IMR-90 (cell line): ENCODE measurements at regions not wholly inside any gene's neighbourhood (a gene's known extent, or its start where the extent isn't known, plus 50 kb on each side); places are given as distances from the start of the nearest gene placed in this dataset.

Experiments
- ATAC-seq: fragments of 200-7000 bp; cut with Tn5 transposase; 2 replicates; pipeline ENCODE4 v1.9.1; 2020; ENCODE audit warnings: low read depth, mild to moderate bottlenecking, moderate library complexity
- BruUV-seq: library from RNA; stranded (reverse); fragments of 400-500 nt; replicated peaks from 2 replicates; lab custom pipeline; 2021; lab: Mats Ljungman, UMichigan
- CTCF ChIA-PET: fragments of 300-600 bp; formaldehyde crosslinking; extraction: SDS; loops from one replicate; lab custom pipeline; 2021; ENCODE audit warnings: antibody characterized with exemption; lab: Yijun Ruan, JAX
- POLR2A ChIA-PET: fragments of 300-600 bp; sonication (Branson Sonifier 250); formaldehyde crosslinking; loops from one replicate; lab custom pipeline; 2022; ENCODE audit warnings: antibody characterized with exemption; ENCODE audit not compliant: unreplicated experiment; lab: Charles Lee
- DNase-seq: peaks from one replicate; pipeline ENCODE4 v3.0.0; 2013
- H2AFZ ChIP-seq: replicated peaks from 2 replicates; pipeline ENCODE3; 2013; ENCODE audit warnings: low read length, mild to moderate bottlenecking; ENCODE audit not compliant: poor library complexity
- H2AK5ac ChIP-seq: 2 replicates; pipeline ENCODE4 v1.6.1; 2013; ENCODE audit warnings: low read depth, low read length, inconsistent platforms
- H2AK9ac ChIP-seq: replicated peaks from 2 replicates; pipeline ENCODE3; 2013; ENCODE audit warnings: mild to moderate bottlenecking, low read depth, low read length, moderate library complexity; ENCODE audit not compliant: poor library complexity
- H2BK120ac ChIP-seq: 2 replicates; pipeline ENCODE4 v1.6.1; 2013; ENCODE audit warnings: low read depth, low read length, inconsistent platforms
- H2BK15ac ChIP-seq: 3 replicates; pipeline ENCODE4 v1.6.1; 2013; ENCODE audit warnings: low read depth, low read length, inconsistent platforms
- H2BK20ac ChIP-seq: 2 replicates; pipeline ENCODE4 v1.6.1; 2013; ENCODE audit warnings: low read depth, mild to moderate bottlenecking, inconsistent platforms, low read length, moderate library complexity
- H2BK5ac ChIP-seq: 2 replicates; pipeline ENCODE4 v1.6.1; 2013; ENCODE audit warnings: mild to moderate bottlenecking, low read depth, low read length, inconsistent platforms; ENCODE audit not compliant: poor library complexity, severe bottlenecking
- H3K14ac ChIP-seq: replicated peaks from 2 replicates; pipeline ENCODE4 v1.6.1; 2013; ENCODE audit warnings: low read depth, low read length, inconsistent platforms
- H3K18ac ChIP-seq: 2 replicates; pipeline ENCODE4 v1.6.1; 2013; ENCODE audit warnings: low read depth, low read length, control low read depth
- H3K23ac ChIP-seq: 2 replicates; pipeline ENCODE4 v1.6.1; 2013; ENCODE audit warnings: low read depth, low read length, inconsistent platforms
- H3K27ac ChIP-seq: 2 replicates; pipeline ENCODE4 v1.5.1; 2013; ENCODE audit warnings: mild to moderate bottlenecking, control low read depth, low read length; ENCODE audit not compliant: insufficient read depth
- H3K27me3 ChIP-seq: 2 replicates; pipeline ENCODE4 v1.6.1; 2013; ENCODE audit warnings: low read length; ENCODE audit not compliant: control insufficient read depth, insufficient read depth
- H3K36me3 ChIP-seq: 2 replicates; pipeline ENCODE4 v1.6.1; 2013; ENCODE audit warnings: low read length, mixed read lengths; ENCODE audit not compliant: control insufficient read depth, insufficient read depth
- H3K4ac ChIP-seq: 2 replicates; pipeline ENCODE4 v1.6.1; 2013; ENCODE audit warnings: low read depth, low read length, inconsistent platforms
- H3K4me1 ChIP-seq: 2 replicates; pipeline ENCODE4 v1.6.1; 2013; ENCODE audit warnings: low read length, mixed read lengths; ENCODE audit not compliant: control insufficient read depth, insufficient read depth
- H3K4me2 ChIP-seq: 2 replicates; pipeline ENCODE4 v1.6.1; 2013; ENCODE audit warnings: low read depth, mild to moderate bottlenecking, control low read depth, low read length, moderate library complexity
- H3K4me3 ChIP-seq: 2 replicates; pipeline ENCODE4 v1.5.1; 2013; ENCODE audit warnings: low read depth, mild to moderate bottlenecking, control low read depth, low read length, moderate library complexity; ENCODE audit not compliant: insufficient read depth
- H3K56ac ChIP-seq: 2 replicates; pipeline ENCODE4 v1.6.1; 2013; ENCODE audit warnings: low read length, inconsistent platforms; ENCODE audit not compliant: insufficient read depth; ENCODE audit errors: extremely low read depth
- H3K79me1 ChIP-seq, 2 experiments: 2 replicates each; pipeline ENCODE4 v1.6.1; 2013; ENCODE audit warnings: low read length in 2 of 2, inconsistent platforms in 1 of 2, low read depth in 1 of 2
- H3K9ac ChIP-seq: 2 replicates; pipeline ENCODE4 v1.6.1; 2013; ENCODE audit warnings: low read depth, low read length, control low read depth
- H3K9me1 ChIP-seq: 2 replicates; pipeline ENCODE4 v1.6.1; 2013; ENCODE audit warnings: low read length, inconsistent platforms; ENCODE audit not compliant: insufficient read depth
- H3K9me3 ChIP-seq: 2 replicates; pipeline ENCODE4 v1.6.1; 2013; ENCODE audit warnings: low read length; ENCODE audit not compliant: control insufficient read depth, insufficient read depth
- H4K20me1 ChIP-seq: 2 replicates; pipeline ENCODE4 v1.6.1; 2013; ENCODE audit warnings: low read length, inconsistent platforms; ENCODE audit not compliant: insufficient read depth
- H4K5ac ChIP-seq: 2 replicates; pipeline ENCODE4 v1.6.1; 2013; ENCODE audit warnings: mild to moderate bottlenecking, low read depth, low read length, control low read depth
- H4K8ac ChIP-seq, 2 experiments: 2 replicates each; pipeline ENCODE4 v1.6.1; 2013; ENCODE audit warnings: low read depth in 2 of 2, low read length in 2 of 2, control low read depth in 1 of 2, inconsistent platforms in 1 of 2
- H4K91ac ChIP-seq: 2 replicates; pipeline ENCODE4 v1.6.1; 2013; ENCODE audit warnings: low read depth, low read length, inconsistent platforms; ENCODE audit not compliant: insufficient read depth
- BHLHE40 ChIP-seq: fragments of 150-350 bp; IDR thresholded peaks from 2 replicates; pipeline ENCODE4 v1.6.1; 2016; ENCODE audit warnings: mild to moderate bottlenecking, low read depth, low read length
- CEBPB ChIP-seq: IDR thresholded peaks from 2 replicates; pipeline ENCODE4 v1.6.1; 2012; ENCODE audit warnings: low read depth, low read length, improper control_type of control experiment
- CHD1 ChIP-seq: IDR thresholded peaks from 2 replicates; pipeline ENCODE4 v1.6.1; 2012; ENCODE audit warnings: low read depth, low read length, improper control_type of control experiment
- FOS ChIP-seq: fragments of 150-350 bp; IDR thresholded peaks from 2 replicates; pipeline ENCODE4 v1.6.1; 2016; ENCODE audit warnings: low read depth, low read length
- MAZ ChIP-seq: IDR thresholded peaks from 2 replicates; pipeline ENCODE4 v1.6.1; 2012; ENCODE audit warnings: low read depth, mild to moderate bottlenecking, low read length, improper control_type of control experiment, moderate library complexity, borderline replicate concordance
- MXI1 ChIP-seq: IDR thresholded peaks from 2 replicates; pipeline ENCODE4 v1.6.1; 2012; ENCODE audit warnings: low read depth, mild to moderate bottlenecking, low read length, moderate library complexity, borderline replicate concordance
- NFE2L2 ChIP-seq: fragments of 150-350 bp; IDR thresholded peaks from 2 replicates; pipeline ENCODE4 v1.6.1; 2016; ENCODE audit warnings: low read depth, mild to moderate bottlenecking, low read length
- POLR2A ChIP-seq: IDR thresholded peaks from 2 replicates; pipeline ENCODE4 v1.6.1; 2012; ENCODE audit warnings: mild to moderate bottlenecking, low read depth, low read length
- RAD21 ChIP-seq: IDR thresholded peaks from 2 replicates; pipeline ENCODE4 v1.6.1; 2012; ENCODE audit warnings: low read length, improper control_type of control experiment
- RCOR1 ChIP-seq: IDR thresholded peaks from 2 replicates; pipeline ENCODE4 v1.6.1; 2012; ENCODE audit warnings: mild to moderate bottlenecking, low read length, improper control_type of control experiment; ENCODE audit not compliant: insufficient replicate concordance
- RFX5 ChIP-seq: IDR thresholded peaks from 2 replicates; pipeline ENCODE4 v1.8.0; 2012; ENCODE audit warnings: low read depth, mild to moderate bottlenecking, low read length, moderate library complexity
- SMC3 ChIP-seq: fragments of 150-350 bp; IDR thresholded peaks from 2 replicates; pipeline ENCODE4 v1.6.1; 2016; ENCODE audit warnings: low read depth, mild to moderate bottlenecking, antibody characterized with exemption, low read length, moderate library complexity
- dilution Hi-C: fragments of 300-500 bp; cut with HindIII; formaldehyde crosslinking; loops from one replicate; pipeline ENCODE4 v1.14.3; 2018; ENCODE audit warnings: low sequenced_read_pairs; ENCODE audit not compliant: unreplicated experiment
- in situ Hi-C: fragments of 300-500 bp; cut with MboI; formaldehyde crosslinking; loops from 3 replicates; pipeline ENCODE4 v1.14.3; 2019; ENCODE audit warnings: low sequenced_read_pairs, inconsistent platforms, mixed read lengths
- intact Hi-C: fragments of 100-400 bp; cut with micrococcal nuclease; formaldehyde crosslinking; loops from 2 replicates; pipeline ENCODE4 v1.10.0; 2022
- TF ChIP-seq, protein P1 (sequence below): fragments of 150-350 bp; IDR thresholded peaks from 2 replicates; pipeline ENCODE4 v1.6.1; 2016; ENCODE audit warnings: low read depth, mild to moderate bottlenecking, low read length, moderate library complexity, borderline replicate concordance
- TF ChIP-seq, protein P2 (sequence below): fragments of 150-350 bp; IDR thresholded peaks from 2 replicates; pipeline ENCODE4 v1.6.1; 2017; ENCODE audit warnings: mild to moderate bottlenecking, antibody characterized with exemption, low read length, low read depth
- TF ChIP-seq, protein P3 (sequence below): conservative IDR thresholded peaks from 2 replicates; pipeline ENCODE4 v1.5.1; 2012; ENCODE audit warnings: mild to moderate bottlenecking, low read depth, low read length, improper control_type of control experiment

DNA sequence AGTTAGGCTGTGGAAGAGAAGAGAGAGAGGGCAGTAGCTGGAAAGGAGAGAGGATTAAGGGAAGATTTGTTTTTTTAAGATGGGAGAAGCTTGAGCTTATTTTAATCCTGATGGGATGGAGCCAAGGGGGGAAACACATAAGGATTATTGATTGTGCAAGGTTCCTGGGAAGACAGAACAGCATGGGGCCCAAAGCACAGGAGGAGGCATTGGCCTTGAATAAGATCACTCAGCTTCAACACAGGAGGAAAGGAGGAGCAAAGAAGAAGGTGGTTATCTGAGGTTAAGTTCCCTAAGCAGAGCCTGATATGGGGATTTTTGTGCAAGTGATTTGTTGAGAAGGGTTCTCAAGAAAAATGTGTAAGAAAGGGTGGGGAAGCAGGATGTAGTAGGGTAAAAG lies 169.8 kb downstream of the ABCC12 start:
- dilution Hi-C loops (no loop called here), in situ Hi-C loops (no loop called here), intact Hi-C loops (no loop called here)
- ChIA-PET POLR2A (no interaction called here), CTCF (no interaction called here)
- Histone ChIP-seq H3K4me1 (no peaks in the 10 kb centered on the region), H4K8ac (no peak overlapping the region), H4K20me1 (no peaks in the 10 kb centered on the region), H3K27ac (no peak overlapping the region), H3K9me1 (no peaks in the 10 kb centered on the region), H2BK20ac (no peak overlapping the region), H2AK5ac (no peak overlapping the region), H3K4me2 (no peak overlapping the region), H2BK5ac (no peak overlapping the region), H3K9ac (no peak overlapping the region), H3K56ac (no peak overlapping the region), H2BK120ac (no peak overlapping the region), H3K23ac (no peak overlapping the region), H3K4me3 (no peak overlapping the region), H2AK9ac (no peak overlapping the region), H2AFZ (no peak overlapping the region), H2BK15ac (no peak overlapping the region), H3K4ac (no peak overlapping the region), H3K79me1 (no peaks in the 10 kb centered on the region), H4K91ac (no peak overlapping the region), H4K5ac (no peak overlapping the region), H3K36me3 (no peaks in the 10 kb centered on the region), H3K18ac (no peak overlapping the region), H3K9me3 (no peaks in the 10 kb centered on the region), H3K27me3 (peaks cover 2% of the 10 kb centered on the region), H3K14ac (no peak overlapping the region)
- ATAC-seq: no peak
- DNase-seq: no peak
- TF ChIP-seq RFX5: no peak
- TF ChIP-seq, protein P1, sequence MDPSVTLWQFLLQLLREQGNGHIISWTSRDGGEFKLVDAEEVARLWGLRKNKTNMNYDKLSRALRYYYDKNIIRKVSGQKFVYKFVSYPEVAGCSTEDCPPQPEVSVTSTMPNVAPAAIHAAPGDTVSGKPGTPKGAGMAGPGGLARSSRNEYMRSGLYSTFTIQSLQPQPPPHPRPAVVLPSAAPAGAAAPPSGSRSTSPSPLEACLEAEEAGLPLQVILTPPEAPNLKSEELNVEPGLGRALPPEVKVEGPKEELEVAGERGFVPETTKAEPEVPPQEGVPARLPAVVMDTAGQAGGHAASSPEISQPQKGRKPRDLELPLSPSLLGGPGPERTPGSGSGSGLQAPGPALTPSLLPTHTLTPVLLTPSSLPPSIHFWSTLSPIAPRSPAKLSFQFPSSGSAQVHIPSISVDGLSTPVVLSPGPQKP: no peak
- no peak for TF ChIP-seq FOS
- TF ChIP-seq RCOR1: no peak
- TF ChIP-seq SMC3: no peak
- TF ChIP-seq BHLHE40: no peak
- no peak for TF ChIP-seq CEBPB
- no peak for TF ChIP-seq CHD1
- TF ChIP-seq, protein P2, sequence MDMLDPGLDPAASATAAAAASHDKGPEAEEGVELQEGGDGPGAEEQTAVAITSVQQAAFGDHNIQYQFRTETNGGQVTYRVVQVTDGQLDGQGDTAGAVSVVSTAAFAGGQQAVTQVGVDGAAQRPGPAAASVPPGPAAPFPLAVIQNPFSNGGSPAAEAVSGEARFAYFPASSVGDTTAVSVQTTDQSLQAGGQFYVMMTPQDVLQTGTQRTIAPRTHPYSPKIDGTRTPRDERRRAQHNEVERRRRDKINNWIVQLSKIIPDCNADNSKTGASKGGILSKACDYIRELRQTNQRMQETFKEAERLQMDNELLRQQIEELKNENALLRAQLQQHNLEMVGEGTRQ: no peak
- TF ChIP-seq MAZ: no peak
- TF ChIP-seq NFE2L2: no peak
- TF ChIP-seq, protein P3, sequence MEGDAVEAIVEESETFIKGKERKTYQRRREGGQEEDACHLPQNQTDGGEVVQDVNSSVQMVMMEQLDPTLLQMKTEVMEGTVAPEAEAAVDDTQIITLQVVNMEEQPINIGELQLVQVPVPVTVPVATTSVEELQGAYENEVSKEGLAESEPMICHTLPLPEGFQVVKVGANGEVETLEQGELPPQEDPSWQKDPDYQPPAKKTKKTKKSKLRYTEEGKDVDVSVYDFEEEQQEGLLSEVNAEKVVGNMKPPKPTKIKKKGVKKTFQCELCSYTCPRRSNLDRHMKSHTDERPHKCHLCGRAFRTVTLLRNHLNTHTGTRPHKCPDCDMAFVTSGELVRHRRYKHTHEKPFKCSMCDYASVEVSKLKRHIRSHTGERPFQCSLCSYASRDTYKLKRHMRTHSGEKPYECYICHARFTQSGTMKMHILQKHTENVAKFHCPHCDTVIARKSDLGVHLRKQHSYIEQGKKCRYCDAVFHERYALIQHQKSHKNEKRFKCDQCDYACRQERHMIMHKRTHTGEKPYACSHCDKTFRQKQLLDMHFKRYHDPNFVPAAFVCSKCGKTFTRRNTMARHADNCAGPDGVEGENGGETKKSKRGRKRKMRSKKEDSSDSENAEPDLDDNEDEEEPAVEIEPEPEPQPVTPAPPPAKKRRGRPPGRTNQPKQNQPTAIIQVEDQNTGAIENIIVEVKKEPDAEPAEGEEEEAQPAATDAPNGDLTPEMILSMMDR: no peak
- no peak for TF ChIP-seq RAD21
- no peak for TF ChIP-seq MXI1
- no peak for TF ChIP-seq POLR2A
- BruUV-seq: no TSS peak
